ENCODE measurements at regions not wholly inside any gene's neighbourhood (a gene's known extent, or its start where the extent isn't known, plus 50 kb on each side); places are given as distances from the start of the nearest gene placed in this dataset.
"Not testable (repeated sequence)": the region's sequence is repeated elsewhere in the genome, so short reads cannot be mapped to it uniquely, and the experiment has no call there.

GRCh38 chr2:122808286-122808969 is 1053.0 kb downstream of the TSN start:
- no peak for DNase-seq (ENCODE audit: extremely low read depth, low read depth, low spot score)

- not testable (repeated sequence) for DNase-seq (ENCODE audit: extremely low read depth, low read depth, low spot score)
These were observed 1056.8 kb downstream of the TSN start for GRCh38 chr2:122812214-122812613.

GRCh38 chr2:122815120-122815519 is 1059.7 kb downstream of the TSN start:
- no peak for DNase-seq (ENCODE audit: extremely low read depth, low read depth, low spot score)

GRCh38 chr2:122816803-122817202 is 1061.4 kb downstream of the TSN start:
- no peak for DNase-seq (ENCODE audit: extremely low read depth, low read depth, low spot score)

GRCh38 chr2:122822319-122822718 is 1066.9 kb downstream of the TSN start:
- DNase-seq (ENCODE audit: extremely low read depth, low read depth, low spot score) = no peak

- DNase-seq (ENCODE audit: extremely low read depth, low read depth, low spot score) = no peak
These were observed 1074.7 kb downstream of the TSN start for GRCh38 chr2:122830157-122830556.

- no peak for DNase-seq (ENCODE audit: extremely low read depth, low read depth, low spot score)
These were observed 1076.2 kb downstream of the TSN start for GRCh38 chr2:122831649-122832048.

- DNase-seq (ENCODE audit: extremely low read depth, low read depth, low spot score) = no peak
These were observed 1088.1 kb downstream of the TSN start for GRCh38 chr2:122843503-122843902.

GRCh38 chr2:122851161-122851560 is 1095.7 kb downstream of the TSN start:
- no peak for DNase-seq (ENCODE audit: extremely low read depth, low read depth, low spot score)

GRCh38 chr2:122851972-122852531 is 1096.6 kb downstream of the TSN start:
- no peak for DNase-seq (ENCODE audit: extremely low read depth, low read depth, low spot score)

GRCh38 chr2:122856696-122857095 is 1101.2 kb downstream of the TSN start:
- DNase-seq (ENCODE audit: extremely low read depth, low read depth, low spot score) = no peak

- DNase-seq (ENCODE audit: extremely low read depth, low read depth, low spot score) = no peak
These were observed 1102.7 kb downstream of the TSN start for GRCh38 chr2:122858075-122858702.

- DNase-seq (ENCODE audit: extremely low read depth, low read depth, low spot score) = no peak
These were observed 1103.4 kb downstream of the TSN start for GRCh38 chr2:122858813-122859212.

GRCh38 chr2:122859260-122859659 is 1103.8 kb downstream of the TSN start:
- no peak for DNase-seq (ENCODE audit: extremely low read depth, low read depth, low spot score)

- no peak for DNase-seq (ENCODE audit: extremely low read depth, low read depth, low spot score)
These were observed 1108.1 kb downstream of the TSN start for GRCh38 chr2:122863532-122863931.

GRCh38 chr2:122864728-122865127 is 1109.3 kb downstream of the TSN start:
- no peak for DNase-seq (ENCODE audit: extremely low read depth, low read depth, low spot score)

- DNase-seq (ENCODE audit: extremely low read depth, low read depth, low spot score) = no peak
These were observed 1110.6 kb downstream of the TSN start for GRCh38 chr2:122866095-122866494.

- no peak for DNase-seq (ENCODE audit: extremely low read depth, low read depth, low spot score)
These were observed 1112.5 kb downstream of the TSN start for GRCh38 chr2:122867941-122868340.

- no peak for DNase-seq (ENCODE audit: extremely low read depth, low read depth, low spot score)
These were observed 1113.3 kb downstream of the TSN start for GRCh38 chr2:122868646-122869275.

- DNase-seq (ENCODE audit: extremely low read depth, low read depth, low spot score) = no peak
These were observed 1118.5 kb downstream of the TSN start for GRCh38 chr2:122873951-122874350.

GRCh38 chr2:122875091-122875865 is 1119.8 kb downstream of the TSN start:
- DNase-seq (ENCODE audit: extremely low read depth, low read depth, low spot score) = no peak
